RWPE2 (cell line): ENCODE measurements at regions not wholly inside any gene's neighbourhood (a gene's known extent, or its start where the extent isn't known, plus 50 kb on each side); places are given as distances from the start of the nearest gene placed in this dataset.
"Not testable (repeated sequence)": the region's sequence is repeated elsewhere in the genome, so short reads cannot be mapped to it uniquely, and the experiment has no call there.

Experiments used
- ATAC-seq: fragments of 200-7000 bp; cut with Tn5 transposase; 3 replicates; pipeline ENCODE4 v1.9.1; 2021; ENCODE audit warnings: low read depth
- DNase-seq: peaks from one replicate; pipeline ENCODE4 v3.0.0-alpha.2; 2020; ENCODE audit warnings: low spot score
- H3K27ac ChIP-seq: fragments of 450-650 bp; 2 replicates; pipeline ENCODE4 v1.5.1; 2017; ENCODE audit warnings: mild to moderate bottlenecking; ENCODE audit not compliant: poor library complexity, severe bottlenecking
- H3K27me3 ChIP-seq: fragments of 250-450 bp; sonication (Bioruptor Pico); 2 replicates; pipeline ENCODE4 v1.5.1; 2021; ENCODE audit warnings: mild to moderate bottlenecking, moderate library complexity; ENCODE audit not compliant: insufficient read depth, poor library complexity, severe bottlenecking
- H3K36me3 ChIP-seq: fragments of 250-450 bp; sonication (Bioruptor Pico); 2 replicates; pipeline ENCODE4 v1.5.1; 2020; ENCODE audit warnings: low read depth, mild to moderate bottlenecking, moderate library complexity
- H3K4me1 ChIP-seq: fragments of 250-450 bp; sonication (Bioruptor Pico); 2 replicates; pipeline ENCODE4 v1.5.1; 2021; ENCODE audit warnings: mild to moderate bottlenecking, moderate library complexity; ENCODE audit not compliant: insufficient read depth, poor library complexity, severe bottlenecking
- H3K4me3 ChIP-seq: fragments of 250-450 bp; sonication (Bioruptor Pico); 2 replicates; pipeline ENCODE4 v1.5.1; 2021; ENCODE audit warnings: mild to moderate bottlenecking, moderate library complexity; ENCODE audit not compliant: severe bottlenecking
- H3K9me3 ChIP-seq: fragments of 250-450 bp; sonication (Bioruptor Pico); 2 replicates; pipeline ENCODE4 v1.5.1; 2021; ENCODE audit warnings: mild to moderate bottlenecking, moderate library complexity; ENCODE audit not compliant: severe bottlenecking
- CTCF ChIP-seq: fragments of 450-650 bp; IDR thresholded peaks from one replicate; pipeline ENCODE4 v1.5.1; 2017; ENCODE audit warnings: mild to moderate bottlenecking, moderate library complexity; ENCODE audit not compliant: poor library complexity, severe bottlenecking

GRCh38 chr7:131931370-131931769 lies 374.9 kb upstream of the PODXL start:
- H3K4me1 ChIP-seq: no peaks in the 10 kb centered on the region
- H3K9me3 ChIP-seq: no peaks in the 10 kb centered on the region
- H3K27me3 ChIP-seq: no peaks in the 10 kb centered on the region
- ATAC-seq: 0 out of 3 replicates have a peak, but pooled peaks have one; percentile 38
- H3K36me3 ChIP-seq: no peaks in the 10 kb centered on the region
- no peak overlapping the region for H3K4me3 ChIP-seq
- no peak for DNase-seq
- no peak for TF ChIP-seq CTCF
- H3K27ac ChIP-seq: no peak overlapping the region

GRCh38 chr7:131929632-131930031 lies 373.2 kb upstream of the PODXL start:
- Histone ChIP-seq H3K36me3 (no peaks in the 10 kb centered on the region), H3K4me1 (no peaks in the 10 kb centered on the region), H3K27ac (no peak overlapping the region), H3K27me3 (no peaks in the 10 kb centered on the region), H3K9me3 (no peaks in the 10 kb centered on the region), H3K4me3 (no peak overlapping the region)
- no peak for ATAC-seq
- no peak for TF ChIP-seq CTCF
- no peak for DNase-seq

- Histone ChIP-seq H3K27ac (no peak overlapping the region), H3K27me3 (no peaks in the 10 kb centered on the region), H3K4me3 (no peak overlapping the region), H3K36me3 (no peaks in the 10 kb centered on the region), H3K9me3 (no peaks in the 10 kb centered on the region), H3K4me1 (no peaks in the 10 kb centered on the region)
- no peak for TF ChIP-seq CTCF
- no peak for DNase-seq
- no peak for ATAC-seq
Observed at GRCh38 chr7:131927770-131928423, 371.5 kb upstream of the PODXL start.

GRCh38 chr7:131925636-131926035 lies 369.2 kb upstream of the PODXL start:
- no peaks in the 10 kb centered on the region for H3K4me1 ChIP-seq
- H3K4me3 ChIP-seq: no peak overlapping the region
- no peak for DNase-seq
- ATAC-seq: no peak
- no peak for TF ChIP-seq CTCF
- no peaks in the 10 kb centered on the region for H3K27me3 ChIP-seq
- no peaks in the 10 kb centered on the region for H3K9me3 ChIP-seq
- H3K27ac ChIP-seq: no peak overlapping the region
- no peaks in the 10 kb centered on the region for H3K36me3 ChIP-seq

GRCh38 chr7:131924857-131925256 lies 368.4 kb upstream of the PODXL start:
- H3K36me3 ChIP-seq: no peaks in the 10 kb centered on the region
- no peaks in the 10 kb centered on the region for H3K9me3 ChIP-seq
- no peak for TF ChIP-seq CTCF
- no peaks in the 10 kb centered on the region for H3K27me3 ChIP-seq
- H3K27ac ChIP-seq: no peak overlapping the region
- ATAC-seq (no peak), DNase-seq (no peak)
- no peaks in the 10 kb centered on the region for H3K4me1 ChIP-seq
- peak overlapping the region; percentile 18 for H3K4me3 ChIP-seq

GRCh38 chr7:131922948-131923347 lies 366.5 kb upstream of the PODXL start:
- not testable (repeated sequence) for H3K4me1 ChIP-seq, H3K36me3 ChIP-seq, ATAC-seq, DNase-seq, H3K4me3 ChIP-seq, H3K27ac ChIP-seq, H3K9me3 ChIP-seq, H3K27me3 ChIP-seq
